Gastrocnemius medialis (tissue), 4 donors: ENCODE measurements at regions not wholly inside any gene's neighbourhood (a gene's known extent, or its start where the extent isn't known, plus 50 kb on each side); places are given as distances from the start of the nearest gene placed in this dataset.
A peak's percentile ranks its signal among the peaks of the same experiment; 100 is the strongest.

Experiments used
- ATAC-seq, 2 donors: fragments of 150-250 bp; one replicate each; pipeline ENCODE4 v1.9.1; 2016
- DNase-seq, 2 donors: peaks; one replicate each; pipeline ENCODE4 v3.0.0-alpha.2; 2019
- H3K27ac ChIP-seq, 4 donors: fragments of 200-600 bp; sonication (generic); 1 replicate in 1 of 4; 2 replicates in 3 of 4; pipeline ENCODE4 v1.5.1; 2016 to 2018; ENCODE audit warnings: mild to moderate bottlenecking in 2 of 4, moderate library complexity in 1 of 4
- H3K27me3 ChIP-seq, 3 donors: fragments of 200-600 bp; sonication (generic) in 2 of 3; 1 replicate in 1 of 3; 2 replicates in 2 of 3; pipeline versions ENCODE4 v1.5.1 to v1.6.0; 2016 to 2019; ENCODE audit warnings: mild to moderate bottlenecking in 1 of 3, moderate library complexity in 1 of 3
- H3K36me3 ChIP-seq, 2 donors: fragments of 200-600 bp; sonication (generic) in 1 of 2; one replicate each; pipeline ENCODE4 v1.5.1; 2017 to 2018
- H3K4me1 ChIP-seq, 2 donors: fragments of 200-600 bp; sonication (generic) in 1 of 2; one replicate each; pipeline ENCODE4 v1.5.1; 2016 to 2017; ENCODE audit warnings: mild to moderate bottlenecking in 2 of 2
- H3K4me3 ChIP-seq, 4 donors: fragments of 200-600 bp; sonication (generic) in 3 of 4; 1 replicate in 1 of 4; 2 replicates in 3 of 4; pipeline ENCODE4 v1.5.1; 2016 to 2019; ENCODE audit warnings: mild to moderate bottlenecking in 2 of 4
- H3K9me3 ChIP-seq, 3 donors: fragments of 200-600 bp; sonication (generic) in 2 of 3; 1 replicate in 1 of 3; 2 replicates in 2 of 3; pipeline ENCODE4 v1.5.1; 2016 to 2019
- POLR2A ChIP-seq, 2 donors: fragments of 450-650 bp; IDR thresholded peaks; one replicate each; pipeline ENCODE4 v1.6.1; 2017; ENCODE audit warnings: antibody characterized with exemption in 2 of 2, mild to moderate bottlenecking in 2 of 2, moderate library complexity in 2 of 2
- in situ Hi-C, 4 donors: fragments of 200-750 bp; cut with MboI; loops; one replicate each; pipeline versions ENCODE4 v1.15.0 to v1.8.0; 2017; ENCODE audit warnings: low sequenced_read_pairs in 4 of 4
- intact Hi-C: fragments of 100-400 bp; cut with DNase I; formaldehyde crosslinking; loops from one replicate; pipeline ENCODE4 v1.15.1; 2023; ENCODE audit warnings: low total_unique reads
- TF ChIP-seq, protein P1 (sequence below), 5 experiments: fragments of 450-650 bp in 3 of 5; fragments of 200-600 bp in 2 of 5; sonication (generic) in 2 of 5; IDR thresholded peaks in 4 of 5; conservative IDR thresholded peaks in 1 of 5; 1 replicate in 4 of 5; 2 replicates in 1 of 5; pipeline ENCODE4 v1.5.1; 2016 to 2019; ENCODE audit warnings: antibody characterized with exemption in 5 of 5, mild to moderate bottlenecking in 3 of 5, moderate library complexity in 3 of 5

- in situ Hi-C loops (no loop called here), intact Hi-C loops (no loop called here)
- Histone ChIP-seq H3K4me3 (no peak overlapping the region), H3K27ac (no peak overlapping the region), H3K4me1 (no peaks in the 10 kb centered on the region), H3K27me3 (no peaks in the 10 kb centered on the region), H3K36me3 (no peaks in the 10 kb centered on the region), H3K9me3 (no peaks in the 10 kb centered on the region)
- TF ChIP-seq, protein P1, sequence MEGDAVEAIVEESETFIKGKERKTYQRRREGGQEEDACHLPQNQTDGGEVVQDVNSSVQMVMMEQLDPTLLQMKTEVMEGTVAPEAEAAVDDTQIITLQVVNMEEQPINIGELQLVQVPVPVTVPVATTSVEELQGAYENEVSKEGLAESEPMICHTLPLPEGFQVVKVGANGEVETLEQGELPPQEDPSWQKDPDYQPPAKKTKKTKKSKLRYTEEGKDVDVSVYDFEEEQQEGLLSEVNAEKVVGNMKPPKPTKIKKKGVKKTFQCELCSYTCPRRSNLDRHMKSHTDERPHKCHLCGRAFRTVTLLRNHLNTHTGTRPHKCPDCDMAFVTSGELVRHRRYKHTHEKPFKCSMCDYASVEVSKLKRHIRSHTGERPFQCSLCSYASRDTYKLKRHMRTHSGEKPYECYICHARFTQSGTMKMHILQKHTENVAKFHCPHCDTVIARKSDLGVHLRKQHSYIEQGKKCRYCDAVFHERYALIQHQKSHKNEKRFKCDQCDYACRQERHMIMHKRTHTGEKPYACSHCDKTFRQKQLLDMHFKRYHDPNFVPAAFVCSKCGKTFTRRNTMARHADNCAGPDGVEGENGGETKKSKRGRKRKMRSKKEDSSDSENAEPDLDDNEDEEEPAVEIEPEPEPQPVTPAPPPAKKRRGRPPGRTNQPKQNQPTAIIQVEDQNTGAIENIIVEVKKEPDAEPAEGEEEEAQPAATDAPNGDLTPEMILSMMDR (IDR thresholded peaks at IDR 0.05 in 4 of 5, conservative IDR thresholded peaks at IDR 0.05 in 1 of 5) = no peak
- no peak for TF ChIP-seq POLR2A (IDR thresholded peaks at IDR 0.05)
- ATAC-seq (no peak), DNase-seq (no peak)
Observed at GRCh38 chr2:150357770-150358467, 129.5 kb downstream of the RND3 start.

DNA sequence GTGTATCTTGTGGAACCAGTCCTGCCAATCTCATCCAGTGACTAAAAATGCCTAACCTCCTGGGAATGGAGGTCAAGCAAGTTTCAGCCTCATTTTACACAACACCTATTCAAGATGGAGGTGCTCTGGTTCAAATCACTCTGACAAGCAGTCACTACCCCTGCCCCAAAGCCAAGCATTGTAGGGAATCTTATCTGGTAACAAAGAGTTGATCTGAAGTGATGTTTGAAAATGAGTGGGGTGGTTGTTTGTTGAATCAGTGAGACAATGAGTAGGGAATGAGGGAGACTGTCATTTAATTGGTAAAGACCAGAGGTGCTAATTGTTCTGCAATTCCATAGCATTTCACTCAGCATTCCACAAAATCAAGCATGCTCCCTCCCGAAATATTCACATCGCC lies 132.0 kb downstream of the RND3 start:
- no peaks in the 10 kb centered on the region for H3K27me3 ChIP-seq
- ATAC-seq (no peak), DNase-seq (no peak)
- in situ Hi-C loops (no loop called here), intact Hi-C loops (no loop called here)
- H3K36me3 ChIP-seq = no peaks in the 10 kb centered on the region
- H3K4me3 ChIP-seq = no peak overlapping the region
- no peaks in the 10 kb centered on the region for H3K4me1 ChIP-seq
- H3K27ac ChIP-seq = no peak overlapping the region
- TF ChIP-seq, protein P1 (IDR thresholded peaks at IDR 0.05 in 4 of 5, conservative IDR thresholded peaks at IDR 0.05 in 1 of 5) = no peak
- no peak for TF ChIP-seq POLR2A (IDR thresholded peaks at IDR 0.05)
- H3K9me3 ChIP-seq = no peaks in the 10 kb centered on the region

DNA sequence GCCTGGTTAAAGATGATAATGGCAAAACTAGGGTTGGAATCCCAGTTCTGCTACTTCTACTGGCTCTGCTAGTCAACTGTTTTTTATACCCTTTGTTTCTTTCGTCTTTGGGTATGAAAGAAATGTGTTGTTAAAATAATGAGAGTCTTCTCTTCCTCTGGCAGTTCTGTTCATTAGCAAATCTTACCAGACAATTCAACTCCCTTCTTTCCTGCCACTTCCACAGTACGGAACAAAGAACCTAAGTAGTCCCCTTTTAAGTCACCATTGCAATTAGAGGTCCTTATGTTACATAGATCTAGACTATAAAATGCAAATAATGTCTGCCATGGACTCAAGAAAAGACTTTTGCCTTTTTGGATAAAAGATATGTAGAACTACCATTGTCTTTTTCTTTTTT lies 134.1 kb downstream of the RND3 start:
- H3K27me3 ChIP-seq = no peaks in the 10 kb centered on the region
- no peak overlapping the region for H3K27ac ChIP-seq
- TF ChIP-seq POLR2A (IDR thresholded peaks at IDR 0.05) = no peak
- TF ChIP-seq, protein P1 (IDR thresholded peaks at IDR 0.05 in 4 of 5, conservative IDR thresholded peaks at IDR 0.05 in 1 of 5) = no peak
- ATAC-seq = no peak
- H3K36me3 ChIP-seq = no peaks in the 10 kb centered on the region
- DNase-seq = no peak
- no peaks in the 10 kb centered on the region for H3K4me1 ChIP-seq
- no peaks in the 10 kb centered on the region for H3K9me3 ChIP-seq
- in situ Hi-C loops (no loop called here), intact Hi-C loops (no loop called here)
- no peak overlapping the region for H3K4me3 ChIP-seq

DNA sequence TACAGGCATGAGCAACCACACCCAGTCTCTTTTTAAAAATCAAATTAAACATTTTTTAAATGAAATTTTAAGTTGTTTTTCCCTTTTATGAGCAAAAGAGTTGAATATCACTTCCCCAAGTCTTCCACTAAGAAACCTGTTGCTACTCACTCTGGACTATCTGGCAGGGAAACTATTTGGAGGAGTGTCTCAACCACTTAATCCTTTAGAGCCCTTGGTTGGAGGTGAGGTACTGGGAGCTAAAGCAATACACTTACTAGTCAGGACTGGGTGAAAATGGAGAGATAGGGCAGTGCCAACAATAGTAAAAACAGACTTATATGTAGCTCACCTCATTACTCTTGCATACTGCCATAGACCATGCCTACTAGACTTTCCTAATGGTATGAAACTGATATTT lies 135.5 kb downstream of the RND3 start:
- Histone ChIP-seq H3K27ac (no peak overlapping the region), H3K36me3 (no peaks in the 10 kb centered on the region), H3K4me3 (no peak overlapping the region), H3K4me1 (no peaks in the 10 kb centered on the region), H3K27me3 (no peaks in the 10 kb centered on the region), H3K9me3 (no peaks in the 10 kb centered on the region)
- in situ Hi-C loops = no loop called here
- intact Hi-C loops = no loop called here
- ATAC-seq (no peak), DNase-seq (no peak)
- TF ChIP-seq POLR2A (IDR thresholded peaks at IDR 0.05) = no peak
- TF ChIP-seq, protein P1 (IDR thresholded peaks at IDR 0.05 in 4 of 5, conservative IDR thresholded peaks at IDR 0.05 in 1 of 5) = no peak

GRCh38 chr2:150350500-150350899 lies 137.0 kb downstream of the RND3 start:
- Histone ChIP-seq H3K27ac (no peak overlapping the region), H3K9me3 (no peaks in the 10 kb centered on the region), H3K4me1 (no peaks in the 10 kb centered on the region), H3K36me3 (no peaks in the 10 kb centered on the region), H3K4me3 (no peak overlapping the region), H3K27me3 (no peaks in the 10 kb centered on the region)
- intact Hi-C loops = no loop called here
- ATAC-seq (peak in 1 of 2 donors; percentile 39), DNase-seq (no peak)
- TF ChIP-seq POLR2A (IDR thresholded peaks at IDR 0.05) = no peak
- TF ChIP-seq, protein P1 (IDR thresholded peaks at IDR 0.05 in 4 of 5, conservative IDR thresholded peaks at IDR 0.05 in 1 of 5) = no peak
- in situ Hi-C loops = no loop called here
